CD4-positive, alpha-beta T cell (primary cell): ENCODE measurements at regions not wholly inside any gene's neighbourhood (a gene's known extent, or its start where the extent isn't known, plus 50 kb on each side); places are given as distances from the start of the nearest gene placed in this dataset.

Experiments used
- ATAC-seq: fragments of 200-7000 bp; cut with Tn5 transposase; one replicate; pipeline ENCODE4 v1.10.0; 2022; ENCODE audit warnings: mild to moderate bottlenecking; ENCODE audit not compliant: poor library complexity
- CTCF ChIA-PET: fragments of 350-600 bp; sonication (Branson Sonifier 250); formaldehyde crosslinking; loops from one replicate; lab custom pipeline; 2021; ENCODE audit warnings: antibody characterized with exemption, inconsistent platforms; lab: Charles Lee
- POLR2A ChIA-PET: fragments of 350-600 bp; sonication (Branson Sonifier 250); formaldehyde crosslinking; loops from one replicate; lab custom pipeline; 2021; ENCODE audit warnings: antibody characterized with exemption, inconsistent platforms; lab: Charles Lee
- DNase-seq, 14 experiments: peaks; one replicate each; pipeline ENCODE4 v3.0.0-alpha.2; 2013 to 2020; ENCODE audit warnings: mixed read lengths in 2 of 14
- H3K27ac ChIP-seq, 2 donors: one replicate each; pipeline versions ENCODE4 v1.5.1 to v1.7.0; 2013; ENCODE audit warnings: low read length in 2 of 2, low read depth in 1 of 2, mild to moderate bottlenecking in 1 of 2
- H3K27me3 ChIP-seq, 2 experiments: 1 replicate in 1 of 2; 2 replicates in 1 of 2; pipeline versions ENCODE4 v1.6.1 to v1.7.0; 2013; ENCODE audit warnings: low read length in 2 of 2, control low read depth in 1 of 2, mild to moderate bottlenecking in 1 of 2, moderate library complexity in 1 of 2; ENCODE audit not compliant: insufficient read depth in 2 of 2, control insufficient read depth in 1 of 2
- H3K36me3 ChIP-seq: one replicate; pipeline ENCODE4 v1.6.1; 2013; ENCODE audit warnings: low read length, control low read depth; ENCODE audit not compliant: insufficient read depth
- H3K4me1 ChIP-seq: one replicate; pipeline ENCODE4 v1.6.1; 2013; ENCODE audit warnings: low read length, control low read depth; ENCODE audit not compliant: insufficient read depth
- H3K4me3 ChIP-seq: one replicate; pipeline ENCODE4 v1.5.1; 2013; ENCODE audit warnings: mild to moderate bottlenecking, low read length, moderate library complexity
- H3K9me3 ChIP-seq, 2 experiments: 1 replicate in 1 of 2; 2 replicates in 1 of 2; pipeline versions ENCODE4 v1.6.1 to v1.7.0; 2013; ENCODE audit warnings: low read length in 2 of 2, mild to moderate bottlenecking in 2 of 2, control low read depth in 1 of 2, moderate library complexity in 1 of 2; ENCODE audit not compliant: control insufficient read depth in 1 of 2, insufficient read depth in 1 of 2
- H3K27ac Mint-ChIP-seq: one replicate; pipeline ENCODE4 v1.8.0; 2020; ENCODE audit warnings: mixed read lengths
- H3K27me3 Mint-ChIP-seq: one replicate; pipeline ENCODE4 v1.8.0; 2021; ENCODE audit warnings: mixed read lengths
- H3K36me3 Mint-ChIP-seq: one replicate; pipeline ENCODE4 v1.8.0; 2021; ENCODE audit warnings: low read depth, mixed read lengths
- H3K4me1 Mint-ChIP-seq: one replicate; pipeline ENCODE4 v1.8.0; 2021; ENCODE audit warnings: low read depth, mixed read lengths
- H3K4me3 Mint-ChIP-seq: one replicate; pipeline ENCODE4 v1.8.0; 2020; ENCODE audit warnings: mild to moderate bottlenecking, mixed read lengths
- H3K9me3 Mint-ChIP-seq: one replicate; pipeline ENCODE4 v1.8.0; 2020; ENCODE audit warnings: mixed read lengths
- intact Hi-C, 2 experiments: fragments of 100-400 bp; cut with DNase I in 1 of 2; cut with micrococcal nuclease in 1 of 2; formaldehyde crosslinking; loops; one replicate each; pipeline versions ENCODE4 v1.15.1 to v1.9.0; 2023 to 2025; cut with DNase I, micrococcal nuclease
- TF ChIP-seq, protein P1 (sequence below): fragments of 200-600 bp; IDR thresholded peaks from one replicate; pipeline ENCODE4 v1.8.0; 2022; ENCODE audit warnings: antibody characterized with exemption, mild to moderate bottlenecking

DNA sequence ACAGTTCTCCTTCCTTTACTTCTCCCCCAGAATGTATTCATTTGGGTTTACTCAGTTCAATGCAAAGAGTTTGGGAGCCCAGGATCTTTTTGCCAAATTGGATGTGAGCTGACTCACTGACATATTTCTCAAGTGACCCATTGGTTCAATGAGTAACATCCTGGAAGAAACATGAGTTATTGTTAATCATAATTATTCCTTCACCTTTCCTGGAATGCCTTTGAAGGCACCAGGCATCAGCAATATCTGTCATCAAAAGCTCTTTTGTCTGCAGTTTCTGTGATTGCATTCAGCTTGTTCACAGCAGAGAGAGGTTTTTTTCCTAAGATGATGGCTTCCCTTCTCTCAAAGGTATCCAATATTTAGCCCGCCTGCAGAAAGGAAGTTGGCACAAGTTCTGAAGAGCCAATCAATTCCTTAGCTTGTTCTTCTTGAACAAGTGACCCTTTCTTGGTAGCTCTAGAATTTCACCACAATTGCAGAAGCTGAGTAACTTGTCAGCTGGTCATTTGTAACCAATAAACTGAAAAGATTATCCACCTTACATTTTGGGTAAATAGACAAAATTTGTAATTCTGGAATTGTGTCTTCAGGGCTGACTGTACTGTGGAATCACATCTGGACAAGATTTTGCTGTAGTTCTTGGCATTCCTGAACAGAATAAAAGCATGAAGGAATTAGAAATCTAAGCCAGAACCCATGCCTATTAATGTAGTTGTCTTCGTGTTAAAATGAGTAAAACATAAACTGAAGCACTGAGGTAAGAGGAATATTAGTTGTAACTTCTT is 72.2 kb upstream of the TMEM17 start:
- peaks cover 2% of the 10 kb centered on the region for H3K9me3 Mint-ChIP-seq
- Histone ChIP-seq H3K27me3 (no peaks in the 10 kb centered on the region), H3K36me3 (no peaks in the 10 kb centered on the region), H3K9me3 (no peaks in the 10 kb centered on the region), H3K4me1 (no peaks in the 10 kb centered on the region), H3K27ac (no peak overlapping the region), H3K4me3 (no peak overlapping the region)
- H3K4me3 Mint-ChIP-seq: no peak overlapping the region
- POLR2A ChIA-PET: no interaction called here
- TF ChIP-seq, protein P1, sequence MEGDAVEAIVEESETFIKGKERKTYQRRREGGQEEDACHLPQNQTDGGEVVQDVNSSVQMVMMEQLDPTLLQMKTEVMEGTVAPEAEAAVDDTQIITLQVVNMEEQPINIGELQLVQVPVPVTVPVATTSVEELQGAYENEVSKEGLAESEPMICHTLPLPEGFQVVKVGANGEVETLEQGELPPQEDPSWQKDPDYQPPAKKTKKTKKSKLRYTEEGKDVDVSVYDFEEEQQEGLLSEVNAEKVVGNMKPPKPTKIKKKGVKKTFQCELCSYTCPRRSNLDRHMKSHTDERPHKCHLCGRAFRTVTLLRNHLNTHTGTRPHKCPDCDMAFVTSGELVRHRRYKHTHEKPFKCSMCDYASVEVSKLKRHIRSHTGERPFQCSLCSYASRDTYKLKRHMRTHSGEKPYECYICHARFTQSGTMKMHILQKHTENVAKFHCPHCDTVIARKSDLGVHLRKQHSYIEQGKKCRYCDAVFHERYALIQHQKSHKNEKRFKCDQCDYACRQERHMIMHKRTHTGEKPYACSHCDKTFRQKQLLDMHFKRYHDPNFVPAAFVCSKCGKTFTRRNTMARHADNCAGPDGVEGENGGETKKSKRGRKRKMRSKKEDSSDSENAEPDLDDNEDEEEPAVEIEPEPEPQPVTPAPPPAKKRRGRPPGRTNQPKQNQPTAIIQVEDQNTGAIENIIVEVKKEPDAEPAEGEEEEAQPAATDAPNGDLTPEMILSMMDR: no peak
- H3K27me3 Mint-ChIP-seq: peaks cover 20% of the 10 kb centered on the region
- H3K27ac Mint-ChIP-seq: no peak overlapping the region
- CTCF ChIA-PET: no interaction called here
- H3K36me3 Mint-ChIP-seq: no peaks in the 10 kb centered on the region
- no peaks in the 10 kb centered on the region for H3K4me1 Mint-ChIP-seq
- DNase-seq (no peak), ATAC-seq (no peak)
- intact Hi-C loops: no loop called here

DNA sequence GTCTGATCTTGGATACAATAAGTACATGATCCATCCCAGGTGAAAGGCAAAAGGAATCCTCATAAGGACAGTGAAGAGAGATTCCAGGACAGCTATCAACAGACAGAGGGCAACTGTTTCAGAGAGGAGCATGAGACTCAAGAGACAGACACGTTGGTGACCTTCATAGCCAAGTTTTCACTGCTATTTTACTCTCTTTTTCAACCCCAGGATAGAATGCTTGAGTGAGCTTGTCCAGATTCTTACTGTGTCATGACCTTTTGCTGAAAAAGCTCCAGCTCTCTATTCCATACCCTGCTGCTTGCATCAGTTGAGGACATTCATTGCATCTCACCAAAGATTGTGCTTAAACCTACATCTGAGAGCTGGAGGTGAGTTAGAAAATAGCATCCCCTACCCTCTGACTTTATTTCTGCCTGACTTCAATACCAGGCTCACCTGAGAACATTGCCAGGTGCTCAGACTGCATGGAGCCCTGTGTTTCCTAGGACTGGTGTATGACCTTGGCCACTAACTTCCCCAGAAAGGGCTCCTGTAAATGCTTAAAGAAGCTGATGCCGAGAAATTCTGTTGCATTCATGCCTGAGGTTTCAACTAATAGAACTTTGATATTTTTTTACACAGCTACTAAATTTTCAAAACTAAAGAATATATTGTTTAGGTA is 70.4 kb upstream of the TMEM17 start:
- H3K36me3 Mint-ChIP-seq: no peaks in the 10 kb centered on the region
- intact Hi-C loops: no loop called here
- ATAC-seq: no peak
- Histone ChIP-seq H3K9me3 (no peaks in the 10 kb centered on the region), H3K27ac (no peak overlapping the region), H3K27me3 (no peaks in the 10 kb centered on the region), H3K36me3 (no peaks in the 10 kb centered on the region), H3K4me1 (no peaks in the 10 kb centered on the region), H3K4me3 (no peak overlapping the region)
- no peak overlapping the region for H3K27ac Mint-ChIP-seq
- H3K4me1 Mint-ChIP-seq: no peaks in the 10 kb centered on the region
- CTCF ChIA-PET: no interaction called here
- H3K4me3 Mint-ChIP-seq: no peak overlapping the region
- TF ChIP-seq, protein P1: no peak
- POLR2A ChIA-PET: no interaction called here
- no peak for DNase-seq
- no peaks in the 10 kb centered on the region for H3K9me3 Mint-ChIP-seq
- H3K27me3 Mint-ChIP-seq: peaks cover 33% of the 10 kb centered on the region

DNA sequence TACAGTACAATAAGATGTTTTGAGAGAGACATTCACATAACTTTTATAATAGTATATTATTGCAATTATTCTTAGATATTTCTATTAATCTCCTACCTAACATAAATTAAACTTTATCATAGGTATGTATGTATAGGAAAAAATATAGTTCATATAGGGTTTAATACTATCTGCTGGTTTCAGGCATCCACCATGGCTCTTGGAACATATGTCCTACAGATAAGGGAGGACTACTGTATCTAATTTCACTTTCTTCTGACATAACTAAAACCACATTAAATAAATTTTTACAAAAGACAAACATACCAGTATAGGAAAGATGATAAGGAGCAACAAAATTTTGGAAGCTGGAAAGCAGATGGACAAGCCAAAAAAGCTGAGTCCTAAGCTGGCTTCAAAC is 67.9 kb upstream of the TMEM17 start:
- peaks cover 50% of the 10 kb centered on the region for H3K27me3 Mint-ChIP-seq
- H3K4me3 Mint-ChIP-seq: no peak overlapping the region
- ChIA-PET CTCF (no interaction called here), POLR2A (no interaction called here)
- intact Hi-C loops: no loop called here
- Histone ChIP-seq H3K27me3 (peaks cover 12 to 23% of the 10 kb centered on the region in 2 experiments), H3K27ac (no peak overlapping the region), H3K9me3 (peaks cover 0 to 5% of the 10 kb centered on the region in 2 experiments), H3K36me3 (no peaks in the 10 kb centered on the region), H3K4me1 (peaks cover 4% of the 10 kb centered on the region), H3K4me3 (no peak overlapping the region)
- TF ChIP-seq, protein P1: no peak
- H3K4me1 Mint-ChIP-seq: no peaks in the 10 kb centered on the region
- no peak for DNase-seq
- H3K36me3 Mint-ChIP-seq: no peaks in the 10 kb centered on the region
- no peaks in the 10 kb centered on the region for H3K9me3 Mint-ChIP-seq
- no peak overlapping the region for H3K27ac Mint-ChIP-seq
- no peak for ATAC-seq
